BLaER1 (cell line): ENCODE measurements at regions not wholly inside any gene's neighbourhood (a gene's known extent, or its start where the extent isn't known, plus 50 kb on each side); places are given as distances from the start of the nearest gene placed in this dataset.
"Not testable (repeated sequence)": the region's sequence is repeated elsewhere in the genome, so short reads cannot be mapped to it uniquely, and the experiment has no call there.

Experiments
- H3K27ac ChIP-seq: shearing (Covaris generic); formaldehyde crosslinking; 2 replicates; pipeline ENCODE4 v1.8.1; 2022
- H3K27me3 ChIP-seq: shearing (Covaris generic); formaldehyde crosslinking; 2 replicates; pipeline ENCODE4 v1.8.1; 2022
- H3K36me3 ChIP-seq: shearing (Covaris generic); formaldehyde crosslinking; 2 replicates; pipeline ENCODE4 v1.8.1; 2022
- H3K4me1 ChIP-seq: shearing (Covaris generic); formaldehyde crosslinking; 2 replicates; pipeline ENCODE4 v1.8.1; 2022
- H3K4me2 ChIP-seq: shearing (Covaris generic); formaldehyde crosslinking; 2 replicates; pipeline ENCODE4 v1.8.1; 2022
- H3K4me3 ChIP-seq: shearing (Covaris generic); formaldehyde crosslinking; 2 replicates; pipeline ENCODE4 v1.8.1; 2022
- H3K9ac ChIP-seq: shearing (Covaris generic); formaldehyde crosslinking; 2 replicates; pipeline ENCODE4 v1.8.1; 2022
- H3K9me3 ChIP-seq: shearing (Covaris generic); formaldehyde crosslinking; 2 replicates; pipeline ENCODE4 v1.8.1; 2022
- H4K20me1 ChIP-seq: shearing (Covaris generic); formaldehyde crosslinking; 2 replicates; pipeline ENCODE4 v1.8.1; 2022
- Cebpa-rat ChIP-seq: shearing (Covaris generic); IDR thresholded peaks from 2 replicates; pipeline ENCODE4 v1.8.1; 2022

GRCh38 chr17:83018658-83019193 is 60.7 kb upstream of the METRNL start:
- Histone ChIP-seq H3K9me3 (peaks cover 19% of the 10 kb centered on the region), H3K4me3 (no peak overlapping the region), H3K9ac (no peak overlapping the region), H3K36me3 (peaks cover 19% of the 10 kb centered on the region), H3K27ac (no peak overlapping the region), H3K27me3 (no peaks in the 10 kb centered on the region), H3K4me1 (peaks cover 23% of the 10 kb centered on the region), H3K4me2 (peak overlapping the region; percentile 46), H4K20me1 (no peaks in the 10 kb centered on the region)
- no peak for TF ChIP-seq Cebpa-rat

- H3K27ac ChIP-seq = no peak overlapping the region
- H3K9me3 ChIP-seq = peaks cover 19% of the 10 kb centered on the region
- H3K4me3 ChIP-seq = no peak overlapping the region
- H3K9ac ChIP-seq = no peak overlapping the region
- H3K36me3 ChIP-seq = peaks cover 25% of the 10 kb centered on the region
- peaks cover 23% of the 10 kb centered on the region for H3K4me1 ChIP-seq
- H4K20me1 ChIP-seq = no peaks in the 10 kb centered on the region
- TF ChIP-seq Cebpa-rat = no peak
- H3K4me2 ChIP-seq = no peak overlapping the region
- no peaks in the 10 kb centered on the region for H3K27me3 ChIP-seq
These were observed 60.0 kb upstream of the METRNL start for GRCh38 chr17:83019376-83019775.

- no peak overlapping the region for H3K4me3 ChIP-seq
- no peaks in the 10 kb centered on the region for H3K27me3 ChIP-seq
- H3K9ac ChIP-seq = no peak overlapping the region
- H3K4me1 ChIP-seq = peaks cover 16% of the 10 kb centered on the region
- H3K27ac ChIP-seq = 0 out of 2 replicates have a peak overlapping the region, but pooled peaks have one; percentile 46
- H3K4me2 ChIP-seq = peak overlapping the region; percentile 66
- H3K36me3 ChIP-seq = peaks cover 11% of the 10 kb centered on the region
- H3K9me3 ChIP-seq = no peaks in the 10 kb centered on the region
- no peaks in the 10 kb centered on the region for H4K20me1 ChIP-seq
- no peak for TF ChIP-seq Cebpa-rat
These were observed 55.0 kb upstream of the METRNL start for GRCh38 chr17:83024218-83024971.

- Histone ChIP-seq H3K9me3 (no peaks in the 10 kb centered on the region), H3K9ac (no peak overlapping the region), H3K36me3 (peaks cover 17% of the 10 kb centered on the region), H4K20me1 (no peaks in the 10 kb centered on the region), H3K27me3 (no peaks in the 10 kb centered on the region), H3K4me2 (no peak overlapping the region), H3K27ac (no peak overlapping the region), H3K4me3 (no peak overlapping the region), H3K4me1 (peaks cover 16% of the 10 kb centered on the region)
- no peak for TF ChIP-seq Cebpa-rat
These were observed 53.7 kb upstream of the METRNL start for GRCh38 chr17:83025636-83026280.

GRCh38 chr17:83026311-83026811 is 53.0 kb upstream of the METRNL start:
- no peak for TF ChIP-seq Cebpa-rat
- H3K9ac ChIP-seq = no peak overlapping the region
- no peaks in the 10 kb centered on the region for H4K20me1 ChIP-seq
- H3K27me3 ChIP-seq = no peaks in the 10 kb centered on the region
- H3K27ac ChIP-seq = no peak overlapping the region
- peaks cover 16% of the 10 kb centered on the region for H3K4me1 ChIP-seq
- H3K4me2 ChIP-seq = no peak overlapping the region
- no peak overlapping the region for H3K4me3 ChIP-seq
- H3K36me3 ChIP-seq = peaks cover 18% of the 10 kb centered on the region
- no peaks in the 10 kb centered on the region for H3K9me3 ChIP-seq

GRCh38 chr17:83026921-83027320 is 52.5 kb upstream of the METRNL start:
- H3K9ac ChIP-seq, H3K9me3 ChIP-seq, H3K4me3 ChIP-seq, H3K27ac ChIP-seq, H3K4me2 ChIP-seq, H4K20me1 ChIP-seq, H3K27me3 ChIP-seq: not testable (repeated sequence)
- Histone ChIP-seq H3K4me1 (peaks cover 16% of the 10 kb centered on the region), H3K36me3 (peaks cover 23% of the 10 kb centered on the region)

GRCh38 chr17:83028851-83029250 is 50.6 kb upstream of the METRNL start:
- Histone ChIP-seq H3K9me3 (no peaks in the 10 kb centered on the region; the same call in 1 of the 2 replicates), H4K20me1 (no peaks in the 10 kb centered on the region), H3K27me3 (no peaks in the 10 kb centered on the region), H3K9ac (no peak overlapping the region), H3K36me3 (peaks cover 32% of the 10 kb centered on the region), H3K4me3 (no peak overlapping the region), H3K4me2 (no peak overlapping the region), H3K27ac (no peak overlapping the region), H3K4me1 (peaks cover 9% of the 10 kb centered on the region)
- no peak for TF ChIP-seq Cebpa-rat

GRCh38 chr17:83029571-83029970 is 49.8 kb upstream of the METRNL start:
- Histone ChIP-seq H3K9ac (no peak overlapping the region), H3K27me3 (no peaks in the 10 kb centered on the region), H3K4me3 (no peak overlapping the region), H4K20me1 (no peaks in the 10 kb centered on the region), H3K4me1 (peaks cover 2% of the 10 kb centered on the region), H3K27ac (no peak overlapping the region), H3K9me3 (peaks cover 6% of the 10 kb centered on the region), H3K4me2 (no peak overlapping the region), H3K36me3 (peaks cover 32% of the 10 kb centered on the region)
- TF ChIP-seq Cebpa-rat = no peak
